ENCODE measurements at regions not wholly inside any gene's neighbourhood (a gene's known extent, or its start where the extent isn't known, plus 50 kb on each side); places are given as distances from the start of the nearest gene placed in this dataset.

DNA sequence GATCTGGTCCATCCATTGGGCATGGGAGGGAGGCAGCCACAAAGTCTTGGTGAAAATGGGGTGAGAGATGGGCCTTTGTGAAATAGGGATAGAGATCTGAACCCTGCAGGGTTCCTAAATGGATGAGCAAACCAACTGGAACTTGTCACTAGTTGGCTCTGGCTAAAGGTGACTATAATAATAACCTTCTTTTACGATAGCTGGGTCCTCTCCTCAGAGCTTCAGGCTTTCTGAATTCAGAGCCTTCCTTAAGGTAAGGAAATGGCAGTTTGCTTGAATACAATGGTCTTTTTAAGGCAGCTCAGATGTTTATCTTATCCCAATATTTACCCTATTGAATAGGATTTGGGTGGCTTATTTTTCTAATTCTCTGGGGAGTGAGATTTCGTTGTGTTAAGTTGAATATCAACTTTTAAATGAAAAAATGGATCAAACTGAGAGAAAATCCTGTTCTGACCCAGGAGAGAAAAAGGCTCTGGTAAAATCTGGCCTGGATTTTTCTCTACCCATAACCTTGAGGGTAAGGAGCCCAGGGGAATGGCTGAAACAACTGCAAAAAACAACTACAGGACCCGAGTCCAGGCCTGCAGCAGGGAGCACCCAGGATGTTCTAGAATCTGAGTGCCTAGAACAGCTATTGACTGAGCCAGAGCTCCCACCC is 61.1 kb upstream of the CXCR4 start:
- no peak for DNase-seq (ENCODE audit: low read depth)

DNA sequence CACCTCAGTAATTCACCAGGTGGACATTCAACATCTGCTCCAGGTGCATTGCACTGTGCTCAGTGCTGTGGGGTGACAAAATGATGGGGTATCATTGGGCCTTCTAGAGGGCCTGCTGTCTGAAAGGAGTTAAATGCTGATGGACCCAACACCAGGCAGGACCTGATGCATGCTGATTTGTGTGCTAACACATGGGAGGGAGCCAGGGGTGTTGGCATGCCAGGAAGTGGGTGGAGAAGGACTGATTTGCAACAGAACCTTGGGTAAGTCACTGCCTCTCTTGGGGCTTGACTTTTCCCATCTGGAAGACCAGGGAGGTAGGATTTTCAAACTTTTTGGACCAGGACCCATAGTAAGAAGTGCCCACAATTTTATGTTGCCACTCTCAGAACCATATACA is 57.9 kb upstream of the CXCR4 start:
- DNase-seq (ENCODE audit: low read depth): no peak

DNA sequence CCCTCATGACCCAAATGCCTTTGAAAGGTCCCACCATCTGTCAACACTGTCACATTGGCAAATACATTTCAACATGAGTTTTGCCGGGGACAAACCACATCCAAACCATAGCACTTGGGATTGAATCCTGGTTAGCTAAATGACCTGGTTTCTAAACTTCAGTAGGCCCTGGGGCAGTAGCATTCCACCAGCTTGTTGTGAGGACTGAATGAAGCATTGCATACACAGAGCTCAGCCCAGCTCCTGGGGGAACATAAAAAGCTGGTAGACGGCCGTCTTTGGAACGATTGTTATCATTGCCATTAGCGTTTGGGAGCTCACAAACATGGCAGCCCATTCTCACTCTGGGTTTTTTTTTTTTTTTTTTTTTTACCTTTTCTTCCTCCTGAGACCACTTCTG is 57.5 kb upstream of the CXCR4 start:
- no peak for DNase-seq (ENCODE audit: low read depth)

DNA sequence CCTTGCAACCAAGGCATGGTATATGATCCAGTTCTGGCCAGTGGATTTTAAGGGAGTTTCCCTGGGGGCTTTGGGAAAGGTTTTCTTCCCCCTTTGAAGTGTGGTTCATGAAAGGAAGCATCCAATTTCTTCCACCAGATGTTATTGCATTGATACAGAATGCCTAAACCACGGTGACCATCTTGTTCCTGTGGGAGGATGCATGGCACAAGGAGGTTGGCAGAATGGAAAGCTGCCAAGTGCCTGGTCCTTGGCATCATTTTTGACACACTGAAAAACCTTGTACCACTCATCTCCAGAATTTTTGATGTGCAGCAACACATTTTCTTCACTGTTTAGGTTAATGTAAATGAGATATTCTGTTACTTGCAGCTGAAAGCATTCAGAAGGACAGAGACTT is 55.2 kb upstream of the CXCR4 start:
- no peak for DNase-seq (ENCODE audit: low read depth)

DNA sequence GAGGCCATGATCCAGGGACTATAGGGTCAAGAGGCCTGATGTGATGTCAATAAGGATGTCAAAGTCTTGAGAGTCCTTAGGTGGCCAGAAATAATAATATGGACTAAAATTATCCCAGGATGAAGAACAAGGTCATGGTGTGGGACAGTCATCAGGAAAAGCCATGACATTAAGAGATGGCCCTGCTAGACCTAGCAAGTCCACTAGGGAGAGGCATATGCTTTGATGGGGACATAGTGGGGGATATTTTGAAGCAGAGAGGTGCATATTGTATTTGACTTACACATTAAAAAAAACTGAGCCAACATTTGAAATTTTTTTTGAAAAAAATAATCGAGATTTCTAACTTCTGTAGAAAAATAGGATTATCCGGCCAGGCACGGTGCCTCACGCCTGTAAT is 53.3 kb upstream of the CXCR4 start:
- no peak for DNase-seq (ENCODE audit: low read depth)

DNA sequence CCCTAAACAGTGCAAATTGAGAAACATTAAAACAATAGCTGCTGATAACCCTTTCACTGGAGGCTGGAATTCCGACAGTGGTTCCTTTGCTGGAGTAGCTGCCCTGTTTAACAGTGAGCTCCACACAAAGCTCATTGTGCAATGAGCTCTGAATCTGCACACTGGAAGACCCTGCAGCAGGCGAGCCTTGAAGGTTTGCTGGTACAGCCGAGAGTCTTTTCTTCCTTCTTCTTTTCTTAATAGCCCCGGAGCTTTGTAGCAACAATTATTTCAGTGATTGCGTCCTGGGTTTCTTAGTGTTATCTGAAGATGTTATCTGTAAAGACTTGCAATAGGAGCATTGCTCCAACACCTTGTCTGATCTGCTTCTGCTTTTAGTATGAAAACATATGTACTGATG is 50.8 kb upstream of the CXCR4 start:
- no peak for DNase-seq (ENCODE audit: low read depth)

DNA sequence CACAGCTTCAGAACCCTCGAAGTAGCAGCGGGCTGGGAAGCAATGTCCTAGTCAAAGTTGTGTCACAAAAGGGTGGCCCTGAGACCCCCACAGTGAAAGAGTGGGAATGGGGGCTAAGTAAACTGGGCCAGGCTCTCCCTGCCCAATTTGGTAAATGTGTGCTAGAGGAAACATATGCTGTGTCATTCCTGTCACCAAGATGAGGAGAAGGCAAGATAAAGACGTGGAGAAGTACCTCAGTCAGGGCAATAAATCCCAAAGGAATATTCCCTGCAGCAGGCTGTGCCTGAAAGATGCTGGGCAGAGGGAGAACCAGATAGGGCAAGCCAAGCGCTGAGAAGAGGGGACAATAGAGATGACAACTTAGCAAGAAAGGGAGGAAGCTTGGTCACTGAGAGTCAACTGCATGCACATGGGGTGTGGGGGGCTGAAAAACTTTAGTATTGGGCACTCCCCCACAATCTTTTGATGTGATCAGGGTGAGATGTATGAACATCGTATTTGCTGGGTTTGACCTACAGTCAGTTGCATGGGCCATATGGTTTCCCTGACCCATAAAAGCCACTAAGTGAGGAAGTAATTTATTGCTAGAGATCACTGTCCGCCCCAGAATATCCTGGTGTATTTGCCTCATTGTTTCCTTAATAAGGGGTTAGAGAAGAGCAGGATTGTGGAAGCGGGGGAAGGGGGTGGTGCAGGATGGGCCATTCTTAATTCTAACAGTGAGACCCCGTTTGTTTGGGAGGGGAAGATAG is 49.9 kb upstream of the CXCR4 start:
- no peak for DNase-seq (ENCODE audit: low read depth)
